ENCODE measurements at regions not wholly inside any gene's neighbourhood (a gene's known extent, or its start where the extent isn't known, plus 50 kb on each side); places are given as distances from the start of the nearest gene placed in this dataset.

DNA sequence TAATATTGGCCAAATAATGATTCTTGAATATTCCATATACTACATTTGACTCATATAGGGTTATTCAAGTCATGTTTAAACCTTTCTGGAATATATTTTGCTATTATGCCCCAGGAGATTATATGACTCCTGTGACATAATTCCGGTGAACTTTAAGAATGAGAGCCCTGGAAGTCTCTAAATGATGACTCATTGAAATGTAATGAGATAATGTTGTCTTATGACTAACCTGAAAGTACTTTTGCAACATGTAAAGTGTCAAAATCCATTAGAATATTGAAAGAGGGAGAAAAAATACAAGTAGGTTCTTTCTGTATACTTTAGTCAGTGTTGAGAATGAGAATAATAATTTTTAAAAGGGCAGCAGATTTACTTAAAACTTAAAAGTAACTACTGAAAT is 830.4 kb downstream of the MAT2B start:
- DNase-seq (ENCODE audit: low read depth): peak; percentile 77
- no peak overlapping the region for H3K4me3 ChIP-seq (ENCODE audit: control insufficient read depth, low read depth, low read length)
- TF ChIP-seq, protein P1, sequence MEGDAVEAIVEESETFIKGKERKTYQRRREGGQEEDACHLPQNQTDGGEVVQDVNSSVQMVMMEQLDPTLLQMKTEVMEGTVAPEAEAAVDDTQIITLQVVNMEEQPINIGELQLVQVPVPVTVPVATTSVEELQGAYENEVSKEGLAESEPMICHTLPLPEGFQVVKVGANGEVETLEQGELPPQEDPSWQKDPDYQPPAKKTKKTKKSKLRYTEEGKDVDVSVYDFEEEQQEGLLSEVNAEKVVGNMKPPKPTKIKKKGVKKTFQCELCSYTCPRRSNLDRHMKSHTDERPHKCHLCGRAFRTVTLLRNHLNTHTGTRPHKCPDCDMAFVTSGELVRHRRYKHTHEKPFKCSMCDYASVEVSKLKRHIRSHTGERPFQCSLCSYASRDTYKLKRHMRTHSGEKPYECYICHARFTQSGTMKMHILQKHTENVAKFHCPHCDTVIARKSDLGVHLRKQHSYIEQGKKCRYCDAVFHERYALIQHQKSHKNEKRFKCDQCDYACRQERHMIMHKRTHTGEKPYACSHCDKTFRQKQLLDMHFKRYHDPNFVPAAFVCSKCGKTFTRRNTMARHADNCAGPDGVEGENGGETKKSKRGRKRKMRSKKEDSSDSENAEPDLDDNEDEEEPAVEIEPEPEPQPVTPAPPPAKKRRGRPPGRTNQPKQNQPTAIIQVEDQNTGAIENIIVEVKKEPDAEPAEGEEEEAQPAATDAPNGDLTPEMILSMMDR (conservative IDR thresholded peaks at IDR 0.05; ENCODE audit: control insufficient read depth, insufficient read depth, low read depth, low read length): no peak

DNA sequence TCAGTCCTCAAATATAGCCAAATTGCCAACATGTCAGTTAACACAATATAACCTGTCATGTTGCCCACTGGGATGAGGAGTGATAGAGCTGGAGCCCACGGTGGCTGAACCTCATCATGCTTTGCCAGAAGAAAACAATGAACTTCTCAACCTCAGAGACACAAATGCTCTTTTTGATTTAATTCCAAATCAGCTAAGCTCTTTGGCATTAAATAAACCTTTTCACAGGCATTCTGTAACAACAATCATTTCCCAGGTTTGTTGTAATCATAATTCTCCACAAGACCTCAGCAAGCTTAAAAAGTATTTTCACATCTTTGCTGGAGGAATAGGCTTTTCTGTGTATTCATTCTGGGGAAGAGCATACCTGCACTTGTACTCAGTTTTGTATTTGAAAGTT is 830.9 kb downstream of the MAT2B start:
- no peak overlapping the region for H3K4me3 ChIP-seq (ENCODE audit: control insufficient read depth, low read depth, low read length)
- TF ChIP-seq, protein P1 (conservative IDR thresholded peaks at IDR 0.05; ENCODE audit: control insufficient read depth, insufficient read depth, low read depth, low read length): no peak
- no peak for DNase-seq (ENCODE audit: low read depth)

DNA sequence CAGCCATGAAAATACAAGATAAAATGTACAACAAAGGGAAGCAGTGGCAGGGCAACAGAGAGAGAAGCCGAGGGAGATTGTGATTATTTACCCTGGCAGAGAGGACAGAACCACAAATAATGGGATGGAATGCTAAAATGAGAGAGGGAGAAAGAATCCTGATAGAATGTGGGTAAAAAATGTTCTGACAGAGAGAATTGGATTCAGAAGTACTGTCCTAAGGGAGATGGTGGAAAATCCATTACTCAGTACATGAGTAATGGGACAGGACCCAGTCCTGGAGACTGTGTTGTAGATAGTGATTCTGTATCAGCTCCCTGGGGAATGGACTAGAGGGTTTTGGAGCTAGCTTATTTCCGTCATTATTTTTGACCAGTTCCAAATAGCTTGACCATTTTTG is 831.5 kb downstream of the MAT2B start:
- H3K4me3 ChIP-seq (ENCODE audit: control insufficient read depth, low read depth, low read length): no peak overlapping the region
- TF ChIP-seq, protein P1 (conservative IDR thresholded peaks at IDR 0.05; ENCODE audit: control insufficient read depth, insufficient read depth, low read depth, low read length): no peak
- DNase-seq (ENCODE audit: low read depth): peak; percentile 94

GRCh38 chr5:164341056-164341619 is 835.7 kb downstream of the MAT2B start:
- DNase-seq (ENCODE audit: low read depth): no peak
- H3K4me3 ChIP-seq (ENCODE audit: control insufficient read depth, low read depth, low read length): no peak overlapping the region
- TF ChIP-seq, protein P1 (conservative IDR thresholded peaks at IDR 0.05; ENCODE audit: control insufficient read depth, insufficient read depth, low read depth, low read length): no peak

DNA sequence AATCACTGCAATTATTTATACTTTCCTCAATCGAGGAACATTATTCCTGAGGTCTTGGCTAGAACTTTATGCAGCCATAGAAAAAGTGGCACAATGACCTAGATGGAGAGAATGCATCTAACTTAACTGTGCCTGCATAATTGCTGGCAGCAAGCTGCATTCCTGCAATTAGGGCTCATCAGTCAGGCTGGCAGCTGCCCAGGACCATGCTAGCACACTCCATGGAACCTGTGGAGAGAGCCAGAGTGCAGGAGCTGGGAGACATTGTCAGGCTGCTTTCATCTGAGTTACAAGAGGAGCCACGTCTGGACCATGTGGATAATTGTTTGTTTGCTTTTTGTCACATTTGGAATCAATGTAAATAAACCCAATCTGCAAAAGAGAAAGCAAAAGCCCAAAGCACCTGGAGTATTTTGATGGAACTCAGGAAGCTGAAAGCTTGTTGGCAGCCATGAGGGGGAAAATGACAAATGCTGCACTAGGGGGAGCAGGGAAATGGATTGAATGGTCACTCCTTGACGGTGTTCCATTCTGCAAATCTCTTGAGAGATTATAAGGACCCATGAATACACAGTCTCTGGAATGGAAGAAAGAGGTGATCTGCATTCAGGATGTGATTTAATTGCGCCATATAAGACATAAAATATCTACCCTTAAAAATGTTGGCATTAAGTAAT is 839.9 kb downstream of the MAT2B start:
- TF ChIP-seq, protein P1 (conservative IDR thresholded peaks at IDR 0.05; ENCODE audit: control insufficient read depth, insufficient read depth, low read depth, low read length): no peak
- no peak overlapping the region for H3K4me3 ChIP-seq (ENCODE audit: control insufficient read depth, low read depth, low read length)
- DNase-seq (ENCODE audit: low read depth): peak; percentile 49

DNA sequence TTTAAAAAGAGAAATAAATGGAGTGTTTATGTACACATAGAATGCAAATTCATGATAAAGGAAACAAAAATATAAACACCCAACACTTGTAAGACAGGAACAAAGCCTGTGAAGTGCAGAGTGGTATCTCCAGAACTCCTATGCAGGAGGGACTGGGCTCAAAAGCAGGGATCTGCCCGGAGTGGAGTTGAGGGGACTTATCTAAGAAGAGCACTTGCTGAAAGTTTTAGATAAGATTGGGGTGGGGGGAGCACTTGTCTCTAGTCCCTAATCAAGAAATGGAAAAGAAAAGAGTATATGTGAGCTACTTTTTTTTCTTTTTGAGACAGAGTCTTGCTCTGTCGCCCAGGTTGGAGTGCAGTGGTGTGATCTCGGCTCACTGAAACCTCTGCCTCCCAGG is 840.4 kb downstream of the MAT2B start:
- no peak overlapping the region for H3K4me3 ChIP-seq (ENCODE audit: control insufficient read depth, low read depth, low read length)
- TF ChIP-seq, protein P1 (conservative IDR thresholded peaks at IDR 0.05; ENCODE audit: control insufficient read depth, insufficient read depth, low read depth, low read length): no peak
- no peak for DNase-seq (ENCODE audit: low read depth)
